Hepatocyte (in vitro differentiated cells): ENCODE measurements at regions not wholly inside any gene's neighbourhood (a gene's known extent, or its start where the extent isn't known, plus 50 kb on each side); places are given as distances from the start of the nearest gene placed in this dataset.

ENCODE experiments used
- DNase-seq: peaks from one replicate; pipeline ENCODE4 v3.0.0-alpha.2; 2016; ENCODE audit warnings: low spot score
- H2AFZ ChIP-seq: fragments of 200-600 bp; sonication (generic); 2 replicates; pipeline ENCODE4 v1.6.0; 2016; ENCODE audit warnings: antibody characterized with exemption, mild to moderate bottlenecking
- H3K27ac ChIP-seq: fragments of 200-600 bp; sonication (generic); 2 replicates; pipeline ENCODE4 v1.5.1; 2016; ENCODE audit warnings: mild to moderate bottlenecking
- H3K27me3 ChIP-seq: fragments of 200-600 bp; sonication (generic); 2 replicates; pipeline ENCODE4 v1.6.1; 2016
- H3K36me3 ChIP-seq: fragments of 200-600 bp; sonication (generic); replicated peaks from 2 replicates; pipeline ENCODE4 v1.5.1; 2016; ENCODE audit warnings: low read depth; ENCODE audit not compliant: insufficient read depth
- H3K4me1 ChIP-seq: fragments of 200-600 bp; sonication (generic); 2 replicates; pipeline ENCODE4 v1.5.1; 2016; ENCODE audit warnings: mild to moderate bottlenecking, moderate library complexity; ENCODE audit not compliant: insufficient read depth
- H3K4me2 ChIP-seq: fragments of 200-600 bp; sonication (generic); 2 replicates; pipeline ENCODE4 v1.6.0; 2016
- H3K4me3 ChIP-seq: fragments of 200-600 bp; sonication (generic); 2 replicates; pipeline ENCODE4 v1.5.1; 2016; ENCODE audit warnings: mild to moderate bottlenecking
- H3K79me2 ChIP-seq: fragments of 200-600 bp; sonication (generic); 2 replicates; pipeline ENCODE4 v1.6.0; 2017; ENCODE audit warnings: mild to moderate bottlenecking
- H3K9me2 ChIP-seq: fragments of 200-600 bp; sonication (generic); replicated peaks from 2 replicates; pipeline ENCODE4 v1.6.0; 2017; ENCODE audit warnings: mild to moderate bottlenecking; ENCODE audit not compliant: insufficient read depth
- H3K9me3 ChIP-seq: fragments of 200-600 bp; sonication (generic); 2 replicates; pipeline ENCODE4 v1.5.1; 2016; ENCODE audit warnings: low read depth, mild to moderate bottlenecking
- H4K20me1 ChIP-seq: fragments of 200-600 bp; sonication (generic); 2 replicates; pipeline ENCODE4 v1.6.0; 2016; ENCODE audit warnings: mild to moderate bottlenecking; ENCODE audit not compliant: insufficient read depth, poor library complexity, severe bottlenecking
- CTCF ChIP-seq: fragments of 200-600 bp; sonication (generic); IDR thresholded peaks from 2 replicates; pipeline ENCODE4 v1.5.1; 2016; ENCODE audit warnings: antibody characterized with exemption, mild to moderate bottlenecking; ENCODE audit not compliant: poor library complexity
- EZH2 ChIP-seq: fragments of 200-600 bp; sonication (generic); IDR thresholded peaks from 2 replicates; pipeline ENCODE4 v1.6.1; 2016; ENCODE audit warnings: antibody characterized with exemption, mild to moderate bottlenecking, borderline replicate concordance
- EZH2phosphoT487 ChIP-seq: fragments of 200-600 bp; sonication (generic); IDR thresholded peaks from one replicate; pipeline ENCODE4 v1.6.1; 2018; ENCODE audit warnings: antibody characterized with exemption, mild to moderate bottlenecking, low read depth, moderate library complexity; ENCODE audit not compliant: unreplicated experiment, severe bottlenecking
- WGBS: methylation state at CpG from one replicate; pipeline ENCODE4 v1.1.6; 2016; ENCODE audit warnings: low lambda C conversion rate; ENCODE audit errors: missing lambda C conversion rate; 5-methylcytosine and 5-hydroxymethylcytosine counted together

GRCh38 chr11:31879681-31880080, 68.6 kb upstream of the PAX6 start:
- Histone ChIP-seq H3K9me3 (no peaks in the 10 kb centered on the region), H3K4me3 (no peak overlapping the region), H3K27me3 (peaks cover 6% of the 10 kb centered on the region), H3K36me3 (no peaks in the 10 kb centered on the region), H3K4me1 (no peaks in the 10 kb centered on the region), H2AFZ (no peak overlapping the region), H4K20me1 (no peaks in the 10 kb centered on the region), H3K79me2 (no peaks in the 10 kb centered on the region), H3K4me2 (no peak overlapping the region), H3K9me2 (no peaks in the 10 kb centered on the region), H3K27ac (no peak overlapping the region)
- TF ChIP-seq EZH2 (no peak), CTCF (no peak), EZH2phosphoT487 (no peak)
- 92% methylated on average over 2 of the region's 2 CpGs for WGBS
- no peak for DNase-seq

- TF ChIP-seq EZH2 (no peak), CTCF (no peak)
- WGBS, result 91% methylated on average over 3 of the region's 3 CpGs
- DNase-seq, result no peak
- H3K4me2 ChIP-seq, result no peak overlapping the region
- H3K9me2 ChIP-seq, result no peaks in the 10 kb centered on the region
- no peak overlapping the region for H3K4me3 ChIP-seq
- no peaks in the 10 kb centered on the region for H3K79me2 ChIP-seq
- H3K4me1 ChIP-seq, result no peaks in the 10 kb centered on the region
- H3K36me3 ChIP-seq, result no peaks in the 10 kb centered on the region
- H3K27me3 ChIP-seq, result peaks cover 12% of the 10 kb centered on the region
- no peaks in the 10 kb centered on the region for H3K9me3 ChIP-seq
- H2AFZ ChIP-seq, result no peak overlapping the region
- no peaks in the 10 kb centered on the region for H4K20me1 ChIP-seq
- no peak overlapping the region for H3K27ac ChIP-seq
Measured at GRCh38 chr11:31877863-31878262, 66.7 kb upstream of the PAX6 start.

- no peaks in the 10 kb centered on the region for H4K20me1 ChIP-seq
- no peaks in the 10 kb centered on the region for H3K4me1 ChIP-seq
- no peak overlapping the region for H2AFZ ChIP-seq
- no peak for DNase-seq
- 59% methylated on average over 4 of the region's 4 CpGs for WGBS
- H3K9me2 ChIP-seq, result no peaks in the 10 kb centered on the region
- TF ChIP-seq CTCF (no peak), EZH2 (no peak), EZH2phosphoT487 (no peak)
- no peak overlapping the region for H3K4me2 ChIP-seq
- no peak overlapping the region for H3K4me3 ChIP-seq
- H3K27me3 ChIP-seq, result peaks cover 12% of the 10 kb centered on the region
- H3K27ac ChIP-seq, result no peak overlapping the region
- H3K36me3 ChIP-seq, result no peaks in the 10 kb centered on the region
- no peaks in the 10 kb centered on the region for H3K9me3 ChIP-seq
- H3K79me2 ChIP-seq, result no peaks in the 10 kb centered on the region
Measured at GRCh38 chr11:31877083-31877482, 66.0 kb upstream of the PAX6 start.
